K562 (cell line): ENCODE measurements at regions not wholly inside any gene's neighbourhood (a gene's known extent, or its start where the extent isn't known, plus 50 kb on each side); places are given as distances from the start of the nearest gene placed in this dataset.

Experiments
- ATAC-seq: fragments of 200-7000 bp; cut with Tn5 transposase; 3 replicates; pipeline ENCODE4 v1.9.1; 2020; ENCODE audit warnings: moderate library complexity
- BruUV-seq: library from RNA; stranded (reverse); fragments of 400-500 nt; replicated peaks from 2 replicates; lab custom pipeline; 2021; lab: Mats Ljungman, UMichigan
- CTCF ChIA-PET: fragments of 300-600 bp; formaldehyde crosslinking; extraction: SDS; loops from one replicate; lab custom pipeline; 2021; ENCODE audit warnings: low intra/inter-chr PET ratio; lab: Yijun Ruan, JAX
- POLR2A ChIA-PET: fragments of 300-600, 350-650 bp; sonication (Branson Sonifier 250); formaldehyde crosslinking; extraction: SDS; loops from one replicate; lab custom pipeline; 2021; ENCODE audit warnings: antibody characterized with exemption, inconsistent platforms; lab: Yijun Ruan, JAX
- DNase-seq, 4 experiments: peaks; one replicate each; pipeline versions ENCODE4 v3.0.0 to v3.0.0-alpha.2; 2011 to 2018; ENCODE audit warnings: low spot score in 3 of 4, mixed read lengths in 3 of 4; ENCODE audit errors: extremely low read depth in 1 of 4
- FAIRE-seq: peaks from 2 replicates; lab custom pipeline; 2011; peaks lifted over from hg19 to GRCh38; lab: Jason Lieb, UNC
- H2AFZ ChIP-seq: 2 replicates; pipeline ENCODE4 v1.6.0; 2011; ENCODE audit warnings: low read depth, low read length, control low read depth, inconsistent platforms
- H3K27ac ChIP-seq: fragments of 200-600 bp; 3 replicates; pipeline ENCODE4 v1.8.0; 2011; ENCODE audit warnings: low read depth, mild to moderate bottlenecking, control low read depth, inconsistent platforms, low read length, moderate library complexity, mixed read lengths; ENCODE audit errors: extremely low read depth
- H3K27me3 ChIP-seq, 2 experiments: fragments of 300-600 bp in 1 of 2; 2 replicates in 1 of 2; 3 replicates in 1 of 2; pipeline versions ENCODE4 v1.6.0 to v1.8.0; 2011; ENCODE audit warnings: inconsistent platforms in 2 of 2, low read length in 2 of 2, mild to moderate bottlenecking in 1 of 2, mixed read lengths in 1 of 2, moderate library complexity in 1 of 2; ENCODE audit not compliant: control insufficient read depth in 2 of 2, insufficient read depth in 2 of 2
- H3K36me3 ChIP-seq: fragments of 300-600 bp; 3 replicates; pipeline ENCODE4 v1.8.0; 2011; ENCODE audit warnings: mild to moderate bottlenecking, low read length, inconsistent platforms; ENCODE audit not compliant: control insufficient read depth, insufficient read depth
- H3K4me1 ChIP-seq, 2 experiments: fragments of 200-600 bp in 1 of 2; replicated peaks in 1 of 2; 2 replicates in 1 of 2; 3 replicates in 1 of 2; pipeline versions ENCODE4 v1.5.1 to v1.8.0; 2011; ENCODE audit warnings: inconsistent platforms in 2 of 2, low read length in 2 of 2, mild to moderate bottlenecking in 1 of 2, mixed read lengths in 1 of 2, moderate library complexity in 1 of 2; ENCODE audit not compliant: control insufficient read depth in 2 of 2, insufficient read depth in 2 of 2
- H3K4me2 ChIP-seq: 2 replicates; pipeline ENCODE4 v1.6.1; 2011; ENCODE audit warnings: low read length, control low read depth, inconsistent platforms, mixed read lengths; ENCODE audit not compliant: insufficient read depth
- H3K4me3 ChIP-seq: fragments of 200-600 bp; sonication (generic), shearing (Covaris generic); 2 replicates; pipeline ENCODE4 v1.5.1; 2016; ENCODE audit warnings: control low read depth, inconsistent platforms
- H3K79me2 ChIP-seq: fragments of 200-600 bp; 3 replicates; pipeline ENCODE4 v1.8.0; 2011; ENCODE audit warnings: low read length, inconsistent platforms; ENCODE audit not compliant: control insufficient read depth, insufficient read depth
- H3K9ac ChIP-seq, 2 experiments: 2 replicates each; pipeline versions ENCODE4 v1.6.0 to v1.6.1; 2011; ENCODE audit warnings: low read depth in 2 of 2, low read length in 2 of 2, control low read depth in 1 of 2, inconsistent platforms in 1 of 2, mild to moderate bottlenecking in 1 of 2, mixed read lengths in 1 of 2; ENCODE audit not compliant: insufficient read depth in 1 of 2
- H3K9me1 ChIP-seq: one replicate; pipeline ENCODE4 v1.6.0; 2011; ENCODE audit warnings: inconsistent platforms, mild to moderate bottlenecking, low read length, moderate library complexity; ENCODE audit not compliant: control insufficient read depth, insufficient read depth
- H3K9me3 ChIP-seq: replicated peaks from 2 replicates; pipeline ENCODE4 v1.5.1; 2011; ENCODE audit warnings: low read depth, low read length, inconsistent platforms; ENCODE audit not compliant: control insufficient read depth, insufficient read depth
- H4K20me1 ChIP-seq: replicated peaks from 2 replicates; pipeline ENCODE4 v1.6.1; 2011; ENCODE audit warnings: low read length, inconsistent platforms, mixed read lengths; ENCODE audit not compliant: control insufficient read depth, insufficient read depth
- CCNT2 ChIP-seq: IDR thresholded peaks from 2 replicates; pipeline ENCODE4 v1.6.1; 2011; ENCODE audit warnings: borderline replicate concordance, low read depth, mild to moderate bottlenecking, moderate library complexity, mixed read lengths, low read length; ENCODE audit not compliant: insufficient read length; ENCODE audit errors: extremely low read depth
- CEBPB ChIP-seq: fragments of 450-650 bp; IDR thresholded peaks from 2 replicates; pipeline ENCODE4 v1.6.1; 2016; ENCODE audit warnings: missing genetic modification characterization, missing compliant biosample characterization
- DLX4 ChIP-seq: fragments of 250-450 bp; sonication (Bioruptor Pico); IDR thresholded peaks from 2 replicates; pipeline ENCODE4 v1.6.1; 2021; ENCODE audit warnings: mild to moderate bottlenecking
- GATAD2B ChIP-seq: fragments of 450-650 bp; IDR thresholded peaks from 2 replicates; pipeline ENCODE4 v1.6.1; 2017; ENCODE audit warnings: mild to moderate bottlenecking, borderline replicate concordance
- KDM2B ChIP-seq: fragments of 250-450 bp; sonication (Bioruptor Pico); IDR thresholded peaks from 2 replicates; pipeline ENCODE4 v1.8.0; 2021; ENCODE audit warnings: mild to moderate bottlenecking, moderate library complexity
- MAFF ChIP-seq: IDR thresholded peaks from 2 replicates; pipeline ENCODE4 v1.6.1; 2012; ENCODE audit warnings: low read length, improper control_type of control experiment
- NR1H2 ChIP-seq: sonication (generic); formaldehyde crosslinking; IDR thresholded peaks from 2 replicates; pipeline ENCODE4 v1.4.0; 2020; ENCODE audit warnings: mild to moderate bottlenecking, missing genetic modification reagents
- NR2C1 ChIP-seq, 2 experiments: fragments of 450-650 bp; IDR thresholded peaks; 2 replicates each; pipeline ENCODE4 v1.6.1; 2017; ENCODE audit warnings: mild to moderate bottlenecking in 2 of 2, antibody characterized with exemption in 1 of 2, inconsistent platforms in 1 of 2, missing compliant biosample characterization in 1 of 2, missing genetic modification characterization in 1 of 2
- RREB1 ChIP-seq: fragments of 250-450 bp; sonication (Bioruptor Pico); IDR thresholded peaks from 2 replicates; pipeline ENCODE4 v1.4.0; 2020
- TAF7 ChIP-seq: fragments of 450-650 bp; IDR thresholded peaks from 2 replicates; pipeline ENCODE4 v1.6.1; 2016; ENCODE audit warnings: missing genetic modification characterization, missing compliant biosample characterization
- ZFX ChIP-seq: sonication (generic); formaldehyde crosslinking; IDR thresholded peaks from 2 replicates; pipeline ENCODE4 v1.8.0; 2022; ENCODE audit warnings: mild to moderate bottlenecking, missing genetic modification reagents, moderate library complexity
- ZNF551 ChIP-seq: fragments of 250-450 bp; sonication (Bioruptor Pico); IDR thresholded peaks from 2 replicates; pipeline ENCODE4 v1.5.0; 2021; ENCODE audit warnings: mild to moderate bottlenecking, moderate library complexity
- WGBS: fragments of 100-300 bp; shearing (Covaris generic); methylation state at CpG from one replicate; pipeline ENCODE4 v1.1.6; 2016; ENCODE audit warnings: low coverage, mixed read lengths; ENCODE audit not compliant: insufficient coverage; ENCODE audit errors: missing lambda C conversion rate; 5-methylcytosine and 5-hydroxymethylcytosine counted together
- in situ Hi-C: fragments of 300-500 bp; cut with MboI; formaldehyde crosslinking; loops from 4 replicates; pipeline ENCODE4 v1.15.0; 2018; ENCODE audit warnings: inconsistent platforms, mixed read lengths
- intact Hi-C: fragments of 100-400 bp; cut with micrococcal nuclease; formaldehyde crosslinking; loops from 2 replicates; pipeline ENCODE4 v1.14.2; 2022

- 6% methylated on average over 3 of the region's 3 CpGs for WGBS
Measured at GRCh38 chr2:103738108-103738507, 976.3 kb downstream of the TMEM182 start.

More at GRCh38 chr2:103738108-103738507, 976.3 kb downstream of the TMEM182 start:
- TF ChIP-seq CCNT2 (no peak), NR2C1 (IDR thresholded peaks at IDR 0.05) (no peak), NR2C1 (tag; IDR thresholded peaks at IDR 0.05) (no peak), MAFF (no peak), KDM2B (CRISPR knock-in tag) (no peak), ZFX (CRISPR knock-in tag) (no peak), DLX4 (CRISPR knock-in tag) (no peak), ZNF551 (CRISPR knock-in tag) (no peak), GATAD2B (no peak), CEBPB (no peak), RREB1 (CRISPR knock-in tag) (no peak), NR1H2 (CRISPR knock-in tag) (no peak), TAF7 (tag) (no peak)
- TF ChIP-seq, all 486 proteins: peak for 0
- POLR2A ChIA-PET: no interaction called here
- Histone ChIP-seq H3K27ac (no peak overlapping the region), H3K9me1 (no peaks in the 10 kb centered on the region), H3K79me2 (no peaks in the 10 kb centered on the region), H3K36me3 (no peaks in the 10 kb centered on the region), H3K4me2 (no peak overlapping the region), H3K4me3 (no peak overlapping the region), H2AFZ (no peak overlapping the region), H3K9ac (no peak overlapping the region), H3K27me3 (no peaks in the 10 kb centered on the region), H3K9me3 (no peaks in the 10 kb centered on the region; the same call in 1 of the 2 replicates), H3K4me1 (no peaks in the 10 kb centered on the region), H4K20me1 (no peaks in the 10 kb centered on the region)
- in situ Hi-C loops (no loop called here), intact Hi-C loops (no loop called here)
- no TSS peak for BruUV-seq
- CTCF ChIA-PET: no interaction called here
- no peak for ATAC-seq
- FAIRE-seq: no peak
- DNase-seq: no peak
